ENCODE measurements at regions not wholly inside any gene's neighbourhood (a gene's known extent, or its start where the extent isn't known, plus 50 kb on each side); places are given as distances from the start of the nearest gene placed in this dataset.

- H3K79me2 ChIP-seq (ENCODE audit: control insufficient read depth in 1 of 2, insufficient read depth in 2 of 2, low read length in 2 of 2) = no peaks in the 10 kb centered on the region
- H2BK12ac ChIP-seq (ENCODE audit: low read depth, low read length) = no peak overlapping the region
- no peak overlapping the region for H2BK20ac ChIP-seq (ENCODE audit: low read length)
- H3K14ac ChIP-seq (ENCODE audit: insufficient read length) = no peak overlapping the region
- H3K27ac ChIP-seq (ENCODE audit: low read depth, low read length) = no peak overlapping the region
- H2BK120ac ChIP-seq (replicated peaks; ENCODE audit: low read depth, low read length) = no peak overlapping the region
- no peak overlapping the region for H3K4ac ChIP-seq (replicated peaks; ENCODE audit: insufficient read length, low read depth, low read length)
- WGBS, 2 experiments (ENCODE audit: extremely low coverage in 1 of 2, insufficient coverage in 1 of 2, insufficient read length in 1 of 2, insufficient replicate concordance in 2 of 2, low coverage in 1 of 2, low lambda C conversion rate in 2 of 2, missing lambda C conversion rate in 1 of 2) = 97% methylated on average over 7 of the region's 7 CpGs; no CpG with 5 or more reads in 1 of the 2 experiments
- no peak overlapping the region; a peak in 1 of 7 replicates for H3K9ac ChIP-seq (replicated peaks in 1 of 4; ENCODE audit: extremely low read depth in 1 of 4, low read depth in 3 of 4, low read length in 3 of 4)
- H3K9me3 ChIP-seq (ENCODE audit: insufficient read depth in 2 of 2, low read depth in 1 of 2, low read length in 1 of 2) = no peaks in the 10 kb centered on the region
- H3K4me2 ChIP-seq (ENCODE audit: insufficient read depth in 1 of 2, low read depth in 2 of 2, low read length in 2 of 2) = no peak overlapping the region
- no peak overlapping the region for H4K5ac ChIP-seq (ENCODE audit: insufficient read length, low read depth, low read length)
- no peak overlapping the region for H3K56ac ChIP-seq (replicated peaks; ENCODE audit: insufficient read length, low read depth, low read length)
- no peaks in the 10 kb centered on the region for H3K79me1 ChIP-seq (ENCODE audit: low read depth, low read length)
- ChIA-PET POLR2A (ENCODE audit: partially characterized antibody) (no interaction called here), CTCF (ENCODE audit: partially characterized antibody) (interaction anchor here (1.0 to 1.6 kb wide), 3 partner anchors 12 to 94 kb away, joined by 5 to 6 read pairs (median 5); no protein-coding TSS in a partner anchor)
- no peak overlapping the region for H3K18ac ChIP-seq (ENCODE audit: extremely low read depth, low read length)
- no peak overlapping the region for H2AFZ ChIP-seq (ENCODE audit: low read length)
- DNase-seq (ENCODE audit: low read depth in 1 of 2, low spot score in 2 of 2) = no peak
- H3K23me2 ChIP-seq (ENCODE audit: low read depth, low read length) = no peaks in the 10 kb centered on the region
- no peak overlapping the region for H2AK5ac ChIP-seq (ENCODE audit: low read depth, low read length)
- no peaks in the 10 kb centered on the region for H3K36me3 ChIP-seq (ENCODE audit: control insufficient read depth in 2 of 4, insufficient read depth in 4 of 4, low read length in 3 of 4)
- no peak overlapping the region for H2BK5ac ChIP-seq (ENCODE audit: low read depth, low read length)
- FAIRE-seq = no peak
- H3K4me1 ChIP-seq (replicated peaks in 1 of 4; ENCODE audit: control insufficient read depth in 3 of 4, insufficient read depth in 4 of 4, low read length in 3 of 4) = peaks cover 0 to 4% (median 1%) of the 10 kb centered on the region in 4 experiments; a peak in 3 of 7 replicates
- H4K8ac ChIP-seq (ENCODE audit: extremely low read depth, insufficient read depth, low read length) = no peak overlapping the region
- no peak overlapping the region for H3K4me3 ChIP-seq (ENCODE audit: extremely low read depth in 1 of 4, insufficient read depth in 2 of 4, low read depth in 3 of 4, low read length in 4 of 4)
- H3K27me3 ChIP-seq (replicated peaks in 1 of 4; ENCODE audit: control insufficient read depth in 3 of 4, extremely low read depth in 1 of 4, insufficient read depth in 3 of 4, low read length in 3 of 4) = 0 out of 7 replicates have a peak, but pooled peaks cover 0 to 2% (median 0%) of the 10 kb centered on the region in 4 experiments
- no peak overlapping the region for H4K91ac ChIP-seq (replicated peaks; ENCODE audit: insufficient read length, low read length)
- no peaks in the 10 kb centered on the region for H4K20me1 ChIP-seq (replicated peaks in 1 of 2; ENCODE audit: control insufficient read depth in 1 of 2, insufficient read depth in 2 of 2, low read length in 2 of 2)
- H2BK15ac ChIP-seq (ENCODE audit: low read length) = no peak overlapping the region
- no peak overlapping the region for H3K23ac ChIP-seq (ENCODE audit: insufficient read length)
- TF ChIP-seq HDAC2 (IDR thresholded peaks at IDR 0.05; ENCODE audit: borderline replicate concordance in 1 of 2, low read depth in 2 of 2, low read length in 2 of 2) (no peak), SAP30 (IDR thresholded peaks at IDR 0.05; ENCODE audit: insufficient read depth, insufficient replicate concordance, low read length) (no peak), SIX5 (IDR thresholded peaks at IDR 0.05; ENCODE audit: low read depth, low read length) (no peak), SP1 (IDR thresholded peaks at IDR 0.05; ENCODE audit: low read depth, low read length) (no peak), PHF8 (conservative IDR thresholded peaks at IDR 0.05; ENCODE audit: low read depth, low read length) (no peak), E2F6 (IDR thresholded peaks at IDR 0.05) (no peak), EP300 (IDR thresholded peaks at IDR 0.05; ENCODE audit: borderline replicate concordance in 1 of 2, low read depth in 2 of 2, low read length in 2 of 2) (no peak), CTBP2 (IDR thresholded peaks at IDR 0.05; ENCODE audit: borderline replicate concordance, insufficient read depth, insufficient read length, low read length) (no peak), SIRT6 (IDR thresholded peaks at IDR 0.05; ENCODE audit: low read length) (no peak), ZNF274 (IDR thresholded peaks at IDR 0.05; ENCODE audit: borderline replicate concordance, extremely low read depth, low read length) (no peak)
- TF ChIP-seq, protein P1, sequence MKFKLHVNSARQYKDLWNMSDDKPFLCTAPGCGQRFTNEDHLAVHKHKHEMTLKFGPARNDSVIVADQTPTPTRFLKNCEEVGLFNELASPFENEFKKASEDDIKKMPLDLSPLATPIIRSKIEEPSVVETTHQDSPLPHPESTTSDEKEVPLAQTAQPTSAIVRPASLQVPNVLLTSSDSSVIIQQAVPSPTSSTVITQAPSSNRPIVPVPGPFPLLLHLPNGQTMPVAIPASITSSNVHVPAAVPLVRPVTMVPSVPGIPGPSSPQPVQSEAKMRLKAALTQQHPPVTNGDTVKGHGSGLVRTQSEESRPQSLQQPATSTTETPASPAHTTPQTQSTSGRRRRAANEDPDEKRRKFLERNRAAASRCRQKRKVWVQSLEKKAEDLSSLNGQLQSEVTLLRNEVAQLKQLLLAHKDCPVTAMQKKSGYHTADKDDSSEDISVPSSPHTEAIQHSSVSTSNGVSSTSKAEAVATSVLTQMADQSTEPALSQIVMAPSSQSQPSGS (IDR thresholded peaks at IDR 0.05; ENCODE audit: low read length) = no peak
Observed at GRCh38 chr6:134846031-134846430, 103.9 kb downstream of the ALDH8A1 start.
